ENCODE measurements at regions not wholly inside any gene's neighbourhood (a gene's known extent, or its start where the extent isn't known, plus 50 kb on each side); places are given as distances from the start of the nearest gene placed in this dataset.

- CTCF ChIA-PET, result interaction anchor here (0.7 kb wide), 1 partner anchor 10 kb away, joined by 3 read pairs; no protein-coding TSS in a partner anchor
- no peak overlapping the region for H3K4me3 ChIP-seq (ENCODE audit: low read depth in 2 of 2, low read length in 1 of 2)
- H3K36me3 ChIP-seq (replicated peaks in 1 of 2; ENCODE audit: control insufficient read depth in 1 of 2, insufficient read depth in 2 of 2, low read length in 1 of 2), result no peaks in the 10 kb centered on the region
- H3K4me1 ChIP-seq (ENCODE audit: control insufficient read depth in 1 of 2, insufficient read depth in 2 of 2, low read depth in 1 of 2, low read length in 1 of 2), result peaks cover 0 to 5% of the 10 kb centered on the region in 2 experiments; a peak in 1 of 4 replicates
- 34% methylated on average over 8 of the region's 8 CpGs for WGBS (ENCODE audit: low lambda C conversion rate)
- no peak for DNase-seq
- no peak for TF ChIP-seq TEAD4 (IDR thresholded peaks at IDR 0.05; ENCODE audit: borderline replicate concordance, insufficient read depth)
- TF ChIP-seq JUND (IDR thresholded peaks at IDR 0.05), result no peak
- no peak for TF ChIP-seq USF2 (IDR thresholded peaks at IDR 0.05; ENCODE audit: borderline replicate concordance, low read depth, low read length)
- no peaks in the 10 kb centered on the region for H3K79me2 ChIP-seq (ENCODE audit: insufficient read depth)
- H4K20me1 ChIP-seq (ENCODE audit: insufficient read depth), result no peaks in the 10 kb centered on the region
- H2AFZ ChIP-seq (ENCODE audit: low read depth), result no peak overlapping the region
- H3K4me2 ChIP-seq, result no peak overlapping the region
- H3K9ac ChIP-seq, result no peak overlapping the region
- H3K9me2 ChIP-seq, result no peaks in the 10 kb centered on the region
- no peaks in the 10 kb centered on the region for H3F3A ChIP-seq (replicated peaks; ENCODE audit: insufficient read depth)
- no peak overlapping the region for H3K27ac ChIP-seq (ENCODE audit: low read depth in 2 of 2, low read length in 1 of 2)
- no peaks in the 10 kb centered on the region for H3K27me3 ChIP-seq (ENCODE audit: insufficient read depth)
- POLR2A ChIA-PET, result no interaction called here
- H3K9me3 ChIP-seq, result no peaks in the 10 kb centered on the region
These were observed 113.8 kb upstream of the C14orf180 start for GRCh38 chr14:104465482-104466390.

- 3% methylated on average over 5 of the region's 5 CpGs for WGBS (ENCODE audit: low lambda C conversion rate)
- H3F3A ChIP-seq (replicated peaks; ENCODE audit: insufficient read depth), result no peaks in the 10 kb centered on the region
- H3K4me2 ChIP-seq, result no peak overlapping the region
- H3K27me3 ChIP-seq (ENCODE audit: insufficient read depth), result no peaks in the 10 kb centered on the region
- ChIA-PET POLR2A (no interaction called here), CTCF (interaction anchor here (0.7 kb wide), 1 partner anchor 28 kb away, joined by 6 read pairs; no protein-coding TSS in a partner anchor)
- H3K79me2 ChIP-seq (ENCODE audit: insufficient read depth), result no peaks in the 10 kb centered on the region
- H4K20me1 ChIP-seq (ENCODE audit: insufficient read depth), result no peaks in the 10 kb centered on the region
- no peak overlapping the region for H3K9ac ChIP-seq
- no peaks in the 10 kb centered on the region for H3K9me3 ChIP-seq
- H3K36me3 ChIP-seq (replicated peaks in 1 of 2; ENCODE audit: control insufficient read depth in 1 of 2, insufficient read depth in 2 of 2, low read length in 1 of 2), result no peaks in the 10 kb centered on the region
- peaks cover 0 to 2% of the 10 kb centered on the region in 2 experiments; a peak in 1 of 4 replicates for H3K4me1 ChIP-seq (ENCODE audit: control insufficient read depth in 1 of 2, insufficient read depth in 2 of 2, low read depth in 1 of 2, low read length in 1 of 2)
- TF ChIP-seq MXI1 (IDR thresholded peaks at IDR 0.05; ENCODE audit: low read depth, low read length) (no peak), GATA2 (CRISPR knock-in tag; IDR thresholded peaks at IDR 0.05) (no peak), YY1 (IDR thresholded peaks at IDR 0.05; ENCODE audit: low read depth) (no peak), REST (IDR thresholded peaks at IDR 0.05; ENCODE audit: low read depth, low read length) (no peak), EP300 (IDR thresholded peaks at IDR 0.05; ENCODE audit: borderline replicate concordance in 1 of 2, low read depth in 1 of 2, low read length in 1 of 2) (no peak), ZBTB33 (IDR thresholded peaks at IDR 0.05; ENCODE audit: borderline replicate concordance, low read depth) (no peak), ELF1 (IDR thresholded peaks at IDR 0.05) (no peak), TAF1 (IDR thresholded peaks at IDR 0.05; ENCODE audit: borderline replicate concordance, low read depth, low read length) (no peak), USF2 (IDR thresholded peaks at IDR 0.05; ENCODE audit: borderline replicate concordance, low read depth, low read length) (no peak), RFX5 (IDR thresholded peaks at IDR 0.05; ENCODE audit: low read length) (no peak), JUND (IDR thresholded peaks at IDR 0.05) (no peak), NRF1 (IDR thresholded peaks at IDR 0.05; ENCODE audit: low read depth, low read length) (no peak), TCF12 (IDR thresholded peaks at IDR 0.05) (no peak), SIN3A (IDR thresholded peaks at IDR 0.05; ENCODE audit: borderline replicate concordance, low read depth, low read length) (no peak), FOXJ3 (CRISPR knock-in tag; IDR thresholded peaks at IDR 0.05) (no peak), NFIC (IDR thresholded peaks at IDR 0.05; ENCODE audit: borderline replicate concordance) (no peak), USF1 (IDR thresholded peaks at IDR 0.05; ENCODE audit: borderline replicate concordance, low read depth) (no peak)
- H3K4me3 ChIP-seq (ENCODE audit: low read depth in 2 of 2, low read length in 1 of 2), result no peak overlapping the region
- DNase-seq, result no peak
- no peak overlapping the region for H2AFZ ChIP-seq (ENCODE audit: low read depth)
- no peak overlapping the region for H3K27ac ChIP-seq (ENCODE audit: low read depth in 2 of 2, low read length in 1 of 2)
- no peaks in the 10 kb centered on the region for H3K9me2 ChIP-seq
These were observed 112.3 kb upstream of the C14orf180 start for GRCh38 chr14:104467236-104467635.

Measured in SK-N-SH (cell line).